Ovary (tissue), 3 donors: ENCODE measurements at regions not wholly inside any gene's neighbourhood (a gene's known extent, or its start where the extent isn't known, plus 50 kb on each side); places are given as distances from the start of the nearest gene placed in this dataset.

Experiments used
- EP300 ChIP-seq: sonication (generic); formaldehyde crosslinking; IDR thresholded peaks from one replicate; pipeline ENCODE4 v1.6.1; 2017; ENCODE audit warnings: antibody characterized with exemption
- POLR2A ChIP-seq: fragments of 450-650 bp; IDR thresholded peaks from one replicate; pipeline ENCODE4 v1.6.1; 2017; ENCODE audit warnings: antibody characterized with exemption, mild to moderate bottlenecking, moderate library complexity
- TF ChIP-seq, protein P1 (sequence below), 3 donors: fragments of 450-650 bp in 2 of 3; fragments of 200-600 bp in 1 of 3; IDR thresholded peaks; one replicate each; pipeline versions ENCODE4 v1.5.1 to v1.8.0; 2016 to 2022; ENCODE audit warnings: antibody characterized with exemption in 3 of 3, mild to moderate bottlenecking in 1 of 3
- donor health status: DM: no; HTN: no; CAD: no.

DNA sequence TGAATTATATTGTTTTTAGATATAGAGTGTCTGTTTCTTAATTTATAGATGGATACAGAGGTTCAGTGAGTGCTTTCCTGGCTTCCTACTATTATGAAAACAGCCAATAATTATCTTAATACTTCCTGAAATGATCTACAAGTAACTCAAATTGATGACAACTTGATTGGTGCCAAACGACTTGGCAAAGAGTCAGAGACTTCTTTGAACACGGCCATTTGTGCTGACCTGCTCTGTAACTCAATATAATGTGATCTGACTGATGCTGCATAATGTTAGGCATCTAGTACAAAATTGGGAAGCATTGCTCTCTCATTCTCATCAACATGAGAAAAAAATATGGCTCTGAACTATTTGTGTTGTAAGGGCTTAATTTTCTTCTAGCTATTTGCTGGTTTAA is 193.9 kb downstream of the DIPK2A start:
- TF ChIP-seq EP300 (no peak), POLR2A (no peak)
- TF ChIP-seq, protein P1, sequence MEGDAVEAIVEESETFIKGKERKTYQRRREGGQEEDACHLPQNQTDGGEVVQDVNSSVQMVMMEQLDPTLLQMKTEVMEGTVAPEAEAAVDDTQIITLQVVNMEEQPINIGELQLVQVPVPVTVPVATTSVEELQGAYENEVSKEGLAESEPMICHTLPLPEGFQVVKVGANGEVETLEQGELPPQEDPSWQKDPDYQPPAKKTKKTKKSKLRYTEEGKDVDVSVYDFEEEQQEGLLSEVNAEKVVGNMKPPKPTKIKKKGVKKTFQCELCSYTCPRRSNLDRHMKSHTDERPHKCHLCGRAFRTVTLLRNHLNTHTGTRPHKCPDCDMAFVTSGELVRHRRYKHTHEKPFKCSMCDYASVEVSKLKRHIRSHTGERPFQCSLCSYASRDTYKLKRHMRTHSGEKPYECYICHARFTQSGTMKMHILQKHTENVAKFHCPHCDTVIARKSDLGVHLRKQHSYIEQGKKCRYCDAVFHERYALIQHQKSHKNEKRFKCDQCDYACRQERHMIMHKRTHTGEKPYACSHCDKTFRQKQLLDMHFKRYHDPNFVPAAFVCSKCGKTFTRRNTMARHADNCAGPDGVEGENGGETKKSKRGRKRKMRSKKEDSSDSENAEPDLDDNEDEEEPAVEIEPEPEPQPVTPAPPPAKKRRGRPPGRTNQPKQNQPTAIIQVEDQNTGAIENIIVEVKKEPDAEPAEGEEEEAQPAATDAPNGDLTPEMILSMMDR (IDR thresholded peaks at IDR 0.05): no peak
